ENCODE measurements at regions not wholly inside any gene's neighbourhood (a gene's known extent, or its start where the extent isn't known, plus 50 kb on each side); places are given as distances from the start of the nearest gene placed in this dataset.

DNA sequence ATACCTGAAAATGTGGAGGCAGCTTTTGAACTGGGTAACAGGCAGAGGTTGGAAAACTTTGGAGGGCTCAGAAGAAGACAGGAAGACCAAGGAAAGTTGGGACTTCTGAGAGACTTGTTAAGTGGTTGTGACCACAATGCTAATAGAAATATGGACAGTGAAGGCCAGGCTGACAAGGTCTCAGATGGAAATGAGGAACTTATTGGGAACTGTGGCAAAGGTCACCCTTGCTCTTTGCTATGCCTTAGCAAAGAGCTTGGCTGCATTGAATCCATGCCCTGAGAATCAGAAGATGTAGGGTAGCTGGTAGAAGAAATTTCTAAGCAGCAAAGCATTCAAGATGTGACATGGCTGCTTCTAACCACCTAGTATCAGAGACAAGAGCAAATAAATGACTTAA, 244.4 kb upstream of the ADRA1B start:
- ChIA-PET RAD21 (ENCODE audit: unreplicated experiment) (no interaction called here), POLR2A (no interaction called here), SMC1A (ENCODE audit: uncharacterized antibody, unreplicated experiment) (no interaction called here), CTCF (no interaction called here)
- H3K4me1 ChIP-seq (ENCODE audit: control insufficient read depth, insufficient read depth, low read length): no peaks in the 10 kb centered on the region
- BruUV-seq (replicated peaks): no TSS peak
- FAIRE-seq (no peak), ATAC-seq (no peak), DNase-seq (ENCODE audit: low read depth, low spot score) (no peak)
- no peaks in the 10 kb centered on the region for H3K79me2 ChIP-seq (ENCODE audit: control insufficient read depth, insufficient read depth, low read length)
- TF ChIP-seq NFXL1 (IDR thresholded peaks at IDR 0.05; ENCODE audit: borderline replicate concordance) (no peak), ZNF274 (IDR thresholded peaks at IDR 0.05; ENCODE audit: insufficient read depth, insufficient read length) (no peak), MYC (IDR thresholded peaks at IDR 0.05; ENCODE audit: insufficient read depth, insufficient read length, insufficient replicate concordance, low read length, severe bottlenecking) (no peak), CHD1 (IDR thresholded peaks at IDR 0.05; ENCODE audit: low read depth, low read length) (no peak), NBN (IDR thresholded peaks at IDR 0.05) (no peak), ETV6 (conservative IDR thresholded peaks at IDR 0.05 in 1 of 2, IDR thresholded peaks at IDR 0.05 in 1 of 2; ENCODE audit: borderline replicate concordance in 1 of 2, low read depth in 1 of 2) (no peak), MXI1 (IDR thresholded peaks at IDR 0.05; ENCODE audit: low read depth, low read length) (no peak), POLR2A (IDR thresholded peaks at IDR 0.05; ENCODE audit: low read depth, low read length) (no peak), ZBTB40 (IDR thresholded peaks at IDR 0.05; ENCODE audit: borderline replicate concordance) (no peak), NR2F1 (conservative IDR thresholded peaks at IDR 0.05) (no peak), EP300 (IDR thresholded peaks at IDR 0.05; ENCODE audit: borderline replicate concordance in 1 of 2, control insufficient read depth in 1 of 2, low read depth in 2 of 2, low read length in 2 of 2) (no peak), CTCF (IDR thresholded peaks at IDR 0.05 in 2 of 3, conservative IDR thresholded peaks at IDR 0.05 in 1 of 3; ENCODE audit: control insufficient read depth in 2 of 3, extremely low read depth in 1 of 3, insufficient read depth in 1 of 3, low read depth in 3 of 3, low read length in 3 of 3) (no peak), PAX8 (IDR thresholded peaks at IDR 0.05) (no peak), FOXM1 (IDR thresholded peaks at IDR 0.05; ENCODE audit: low read depth, low read length) (no peak), LARP7 (IDR thresholded peaks at IDR 0.05) (no peak), JUND (IDR thresholded peaks at IDR 0.05; ENCODE audit: low read depth, low read length) (no peak)
- TF ChIP-seq, protein P1, sequence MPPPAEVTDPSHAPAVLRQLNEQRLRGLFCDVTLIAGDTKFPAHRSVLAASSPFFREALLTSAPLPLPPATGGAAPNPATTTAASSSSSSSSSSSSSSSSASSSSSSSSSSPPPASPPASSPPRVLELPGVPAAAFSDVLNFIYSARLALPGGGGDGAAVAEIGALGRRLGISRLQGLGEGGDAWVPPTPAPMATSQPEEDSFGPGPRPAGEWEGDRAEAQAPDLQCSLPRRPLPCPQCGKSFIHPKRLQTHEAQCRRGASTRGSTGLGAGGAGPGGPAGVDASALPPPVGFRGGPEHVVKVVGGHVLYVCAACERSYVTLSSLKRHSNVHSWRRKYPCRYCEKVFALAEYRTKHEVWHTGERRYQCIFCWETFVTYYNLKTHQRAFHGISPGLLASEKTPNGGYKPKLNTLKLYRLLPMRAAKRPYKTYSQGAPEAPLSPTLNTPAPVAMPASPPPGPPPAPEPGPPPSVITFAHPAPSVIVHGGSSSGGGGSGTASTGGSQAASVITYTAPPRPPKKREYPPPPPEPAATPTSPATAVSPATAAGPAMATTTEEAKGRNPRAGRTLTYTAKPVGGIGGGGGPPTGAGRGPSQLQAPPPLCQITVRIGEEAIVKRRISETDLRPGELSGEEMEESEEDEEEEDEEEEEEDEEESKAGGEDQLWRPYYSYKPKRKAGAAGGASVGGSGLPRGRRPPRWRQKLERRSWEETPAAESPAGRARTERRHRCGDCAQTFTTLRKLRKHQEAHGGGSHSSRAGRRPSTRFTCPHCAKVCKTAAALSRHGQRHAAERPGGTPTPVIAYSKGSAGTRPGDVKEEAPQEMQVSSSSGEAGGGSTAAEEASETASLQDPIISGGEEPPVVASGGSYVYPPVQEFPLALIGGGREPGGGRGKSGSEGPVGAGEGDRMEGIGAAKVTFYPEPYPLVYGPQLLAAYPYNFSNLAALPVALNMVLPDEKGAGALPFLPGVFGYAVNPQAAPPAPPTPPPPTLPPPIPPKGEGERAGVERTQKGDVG (CRISPR knock-in tag; IDR thresholded peaks at IDR 0.05): no peak
- H3K4me2 ChIP-seq (ENCODE audit: control insufficient read depth, insufficient read depth): no peak overlapping the region
- H3K27ac ChIP-seq (ENCODE audit: control insufficient read depth, insufficient read depth): no peak overlapping the region
- H4K20me1 ChIP-seq (ENCODE audit: control insufficient read depth, insufficient read depth): no peaks in the 10 kb centered on the region
- intact Hi-C loops (cut with micrococcal nuclease; ENCODE audit: unreplicated experiment): no loop called here
- no peak overlapping the region for H2AFZ ChIP-seq (ENCODE audit: control insufficient read depth, low read depth, low read length)
- H3K27me3 ChIP-seq (replicated peaks in 1 of 2; ENCODE audit: control insufficient read depth in 2 of 2, insufficient read depth in 2 of 2, low read length in 1 of 2): no peaks in the 10 kb centered on the region; a peak in 1 of 4 replicates
- H3K9me3 ChIP-seq (replicated peaks; ENCODE audit: control insufficient read depth, insufficient read depth, low read length): no peaks in the 10 kb centered on the region; the same call in 2 of the 3 replicates
- no peaks in the 10 kb centered on the region for H3K36me3 ChIP-seq (ENCODE audit: control insufficient read depth in 2 of 2, insufficient read depth in 2 of 2, low read length in 1 of 2)
- H3K9ac ChIP-seq (ENCODE audit: control insufficient read depth, insufficient read depth, low read length): no peak overlapping the region
- in situ Hi-C loops (cut with MboI): no loop called here
- no peak overlapping the region for H3K4me3 ChIP-seq

Data from GM12878 (cell line).